ENCODE measurements at regions not wholly inside any gene's neighbourhood (a gene's known extent, or its start where the extent isn't known, plus 50 kb on each side); places are given as distances from the start of the nearest gene placed in this dataset.

GRCh38 chr1:81512252-81513003 is 288.3 kb upstream of the ADGRL2 start:
- H3K9me2 ChIP-seq (ENCODE audit: insufficient read depth, low read length), result no peaks in the 10 kb centered on the region
- no peaks in the 10 kb centered on the region for H3K27me3 ChIP-seq (ENCODE audit: insufficient read depth, low read depth, low read length)
- no peaks in the 10 kb centered on the region for H3F3A ChIP-seq (ENCODE audit: insufficient read depth, low read length, poor library complexity, severe bottlenecking)
- no peaks in the 10 kb centered on the region for H4K20me1 ChIP-seq (ENCODE audit: insufficient read depth)
- no peak overlapping the region for H3K9ac ChIP-seq (ENCODE audit: low read length)
- peak overlapping the region; percentile 27 for H3K4me2 ChIP-seq (ENCODE audit: low read length)
- no peak for TF ChIP-seq EZH2 (IDR thresholded peaks at IDR 0.05; ENCODE audit: borderline replicate concordance, insufficient read depth, low read length, poor library complexity, severe bottlenecking)
- TF ChIP-seq POLR2AphosphoS5 (IDR thresholded peaks at IDR 0.05), result no peak
- TF ChIP-seq CTCF (IDR thresholded peaks at IDR 0.05; ENCODE audit: poor library complexity, severe bottlenecking), result peak; percentile 19
- TF ChIP-seq SMC3 (conservative IDR thresholded peaks at IDR 0.05; ENCODE audit: poor library complexity), result no peak
- H3K79me2 ChIP-seq (replicated peaks; ENCODE audit: insufficient read depth, low read length), result no peaks in the 10 kb centered on the region
- no peaks in the 10 kb centered on the region for H3K9me3 ChIP-seq (ENCODE audit: low read length)
- no peaks in the 10 kb centered on the region for H3K36me3 ChIP-seq (ENCODE audit: insufficient read depth, low read length)
- peak overlapping the region; percentile 33 for H3K4me3 ChIP-seq (ENCODE audit: low read length)
- H3K27ac ChIP-seq (ENCODE audit: low read length), result peak overlapping the region; percentile 29
- no peak overlapping the region for H2AFZ ChIP-seq (ENCODE audit: low read depth, low read length)

DNA sequence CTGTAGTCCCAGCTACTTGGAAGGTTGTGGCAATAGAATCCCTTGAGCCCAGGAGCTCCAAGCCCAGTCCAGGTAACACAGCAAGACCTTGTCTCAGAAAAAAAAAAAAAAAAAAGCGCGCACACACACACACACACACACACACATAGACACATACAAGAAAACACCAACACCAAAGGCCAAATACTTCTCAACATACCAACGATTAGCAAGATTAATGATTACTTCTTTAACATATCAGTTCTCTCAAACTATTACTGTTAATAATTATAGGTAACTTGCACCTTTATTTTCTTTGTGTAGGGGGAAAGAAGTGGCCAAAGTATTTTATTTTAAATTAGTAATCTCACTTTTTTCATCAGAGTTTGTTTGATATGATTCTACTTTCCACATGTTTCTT is 289.5 kb upstream of the ADGRL2 start:
- TF ChIP-seq REST (IDR thresholded peaks at IDR 0.05; ENCODE audit: borderline replicate concordance) (no peak), CTCF (IDR thresholded peaks at IDR 0.05; ENCODE audit: poor library complexity, severe bottlenecking) (no peak), SMC3 (conservative IDR thresholded peaks at IDR 0.05; ENCODE audit: poor library complexity) (no peak), EP300 (conservative IDR thresholded peaks at IDR 0.05; ENCODE audit: poor library complexity, severe bottlenecking) (no peak), POLR2AphosphoS5 (IDR thresholded peaks at IDR 0.05) (no peak), RAD21 (conservative IDR thresholded peaks at IDR 0.05) (no peak), TAF1 (IDR thresholded peaks at IDR 0.05; ENCODE audit: low read depth) (no peak), MXI1 (conservative IDR thresholded peaks at IDR 0.05; ENCODE audit: poor library complexity, severe bottlenecking) (no peak), EZH2 (IDR thresholded peaks at IDR 0.05; ENCODE audit: borderline replicate concordance, insufficient read depth, low read length, poor library complexity, severe bottlenecking) (no peak)
- H3K9me3 ChIP-seq (ENCODE audit: low read length), result no peaks in the 10 kb centered on the region

More for the DNA sequence above, 289.5 kb upstream of the ADGRL2 start:
- no peak overlapping the region for H3K4me2 ChIP-seq (ENCODE audit: low read length)
- H3K27me3 ChIP-seq (ENCODE audit: insufficient read depth, low read depth, low read length), result no peaks in the 10 kb centered on the region
- no peaks in the 10 kb centered on the region for H3F3A ChIP-seq (ENCODE audit: insufficient read depth, low read length, poor library complexity, severe bottlenecking)
- H2AFZ ChIP-seq (ENCODE audit: low read depth, low read length), result no peak overlapping the region
- no peaks in the 10 kb centered on the region for H3K79me2 ChIP-seq (replicated peaks; ENCODE audit: insufficient read depth, low read length)
- no peak overlapping the region for H3K27ac ChIP-seq (ENCODE audit: low read length)
- H3K9ac ChIP-seq (ENCODE audit: low read length), result no peak overlapping the region
- no peaks in the 10 kb centered on the region for H3K9me2 ChIP-seq (ENCODE audit: insufficient read depth, low read length)
- no peaks in the 10 kb centered on the region for H3K36me3 ChIP-seq (ENCODE audit: insufficient read depth, low read length)
- H4K20me1 ChIP-seq (ENCODE audit: insufficient read depth), result no peaks in the 10 kb centered on the region
- no peak overlapping the region for H3K4me3 ChIP-seq (ENCODE audit: low read length)

Measured in neural cell (in vitro differentiated cells).